HEK293T (cell line): ENCODE measurements at regions not wholly inside any gene's neighbourhood (a gene's known extent, or its start where the extent isn't known, plus 50 kb on each side); places are given as distances from the start of the nearest gene placed in this dataset.

Source experiments
- CTCF ChIA-PET: fragments of 350-600 bp; formaldehyde crosslinking; extraction: SDS; loops from one replicate; lab custom pipeline; 2021; ENCODE audit warnings: antibody characterized with exemption, inconsistent platforms; lab: Yijun Ruan, JAX
- POLR2A ChIA-PET: fragments of 350-600 bp; formaldehyde crosslinking; extraction: SDS; loops from one replicate; lab custom pipeline; 2020; ENCODE audit warnings: antibody characterized with exemption, inconsistent platforms; lab: Yijun Ruan, JAX
- DNase-seq: peaks from one replicate; pipeline ENCODE4 v3.0.0; 2012; ENCODE audit warnings: mixed read lengths; ENCODE audit errors: extremely low spot score
- ARNT ChIP-seq: fragments of 450-650 bp; IDR thresholded peaks from 2 replicates; pipeline ENCODE4 v1.6.1; 2017; ENCODE audit warnings: mild to moderate bottlenecking
- BHLHE40 ChIP-seq: fragments of 450-650 bp; IDR thresholded peaks from 2 replicates; pipeline ENCODE4 v1.6.1; 2016; ENCODE audit warnings: mild to moderate bottlenecking, moderate library complexity, borderline replicate concordance
- CTBP1 ChIP-seq: fragments of 450-650 bp; IDR thresholded peaks from 2 replicates; pipeline ENCODE4 v1.6.1; 2016; ENCODE audit warnings: borderline replicate concordance
- ELF4 ChIP-seq: fragments of 450-650 bp; IDR thresholded peaks from 2 replicates; pipeline ENCODE4 v1.6.1; 2017; ENCODE audit warnings: antibody characterized with exemption
- FOXA1 ChIP-seq: fragments of 450-650 bp; IDR thresholded peaks from 2 replicates; pipeline ENCODE4 v1.6.1; 2016; ENCODE audit warnings: mild to moderate bottlenecking
- FOXK2 ChIP-seq: fragments of 450-650 bp; IDR thresholded peaks from 2 replicates; pipeline ENCODE4 v1.6.1; 2016; ENCODE audit warnings: mild to moderate bottlenecking
- FOXM1 ChIP-seq: fragments of 450-650 bp; IDR thresholded peaks from 2 replicates; pipeline ENCODE4 v1.6.1; 2017; ENCODE audit warnings: mild to moderate bottlenecking, borderline replicate concordance
- HDGF ChIP-seq: fragments of 450-650 bp; IDR thresholded peaks from 2 replicates; pipeline ENCODE4 v1.6.1; 2017; ENCODE audit warnings: antibody characterized with exemption, borderline replicate concordance
- L3MBTL2 ChIP-seq: fragments of 450-650 bp; conservative IDR thresholded peaks from 2 replicates; pipeline ENCODE4 v1.6.1; 2016; ENCODE audit warnings: mild to moderate bottlenecking
- LEF1 ChIP-seq: fragments of 450-650 bp; IDR thresholded peaks from 2 replicates; pipeline ENCODE4 v1.6.1; 2017; ENCODE audit warnings: mild to moderate bottlenecking, borderline replicate concordance
- NFRKB ChIP-seq: fragments of 450-650 bp; IDR thresholded peaks from 2 replicates; pipeline ENCODE4 v1.6.1; 2016; ENCODE audit warnings: mild to moderate bottlenecking, moderate library complexity
- PKNOX1 ChIP-seq: fragments of 450-650 bp; IDR thresholded peaks from 2 replicates; pipeline ENCODE4 v1.6.1; 2016
- SP1 ChIP-seq: fragments of 450-650 bp; IDR thresholded peaks from 2 replicates; pipeline ENCODE4 v1.6.1; 2017
- SUZ12 ChIP-seq: fragments of 450-650 bp; IDR thresholded peaks from 2 replicates; pipeline ENCODE4 v1.6.1; 2016; ENCODE audit warnings: mild to moderate bottlenecking
- TARDBP ChIP-seq: fragments of 450-650 bp; IDR thresholded peaks from 2 replicates; pipeline ENCODE4 v1.6.1; 2016
- ZNF384 ChIP-seq: fragments of 450-650 bp; IDR thresholded peaks from 2 replicates; pipeline ENCODE4 v1.6.1; 2016

- CTCF ChIA-PET, result no interaction called here
- POLR2A ChIA-PET, result no interaction called here
- no peak for DNase-seq
- no peak for TF ChIP-seq FOXA1
- TF ChIP-seq TARDBP, result no peak
- no peak for TF ChIP-seq CTBP1
- TF ChIP-seq ARNT, result no peak
- no peak for TF ChIP-seq LEF1
- no peak for TF ChIP-seq ELF4
- TF ChIP-seq L3MBTL2, result no peak
- TF ChIP-seq NFRKB, result no peak
- TF ChIP-seq SUZ12, result no peak
- TF ChIP-seq FOXM1, result no peak
- TF ChIP-seq HDGF, result no peak
- TF ChIP-seq SP1, result no peak
- no peak for TF ChIP-seq PKNOX1
- TF ChIP-seq BHLHE40, result no peak
- TF ChIP-seq ZNF384, result no peak
- no peak for TF ChIP-seq FOXK2
Measured at GRCh38 chr2:194591192-194591591, 1065.8 kb upstream of the SLC39A10 start.

GRCh38 chr2:194587739-194588270 is 1069.2 kb upstream of the SLC39A10 start:
- CTCF ChIA-PET, result no interaction called here
- DNase-seq, result no peak
- TF ChIP-seq TARDBP, result no peak
- POLR2A ChIA-PET, result no interaction called here

GRCh38 chr2:194567661-194568017 is 1089.4 kb upstream of the SLC39A10 start:
- CTCF ChIA-PET, result no interaction called here

GRCh38 chr2:194566907-194567660 is 1089.9 kb upstream of the SLC39A10 start:
- DNase-seq, result no peak
- TF ChIP-seq PKNOX1 (no peak), CTBP1 (no peak), NFRKB (no peak), SUZ12 (no peak), ARNT (no peak), FOXA1 (no peak), ZNF384 (no peak), HDGF (no peak), SP1 (no peak), L3MBTL2 (no peak), FOXM1 (no peak), LEF1 (no peak), FOXK2 (no peak), BHLHE40 (no peak), ELF4 (no peak), TARDBP (no peak)
- ChIA-PET CTCF (no interaction called here), POLR2A (no interaction called here)

More at GRCh38 chr2:194567661-194568017, 1089.4 kb upstream of the SLC39A10 start:
- POLR2A ChIA-PET, result no interaction called here
- TF ChIP-seq TARDBP, result no peak
- TF ChIP-seq FOXK2, result no peak
- no peak for TF ChIP-seq FOXM1
- TF ChIP-seq FOXA1, result no peak
- TF ChIP-seq ZNF384, result no peak
- TF ChIP-seq BHLHE40, result no peak
- TF ChIP-seq L3MBTL2, result no peak
- TF ChIP-seq PKNOX1, result no peak
- no peak for TF ChIP-seq HDGF
- TF ChIP-seq LEF1, result no peak
- no peak for TF ChIP-seq ELF4
- DNase-seq, result no peak

- POLR2A ChIA-PET, result no interaction called here
- no peak for DNase-seq
- TF ChIP-seq TARDBP, result no peak
- no peak for TF ChIP-seq BHLHE40
- CTCF ChIA-PET, result no interaction called here
Measured at GRCh38 chr2:194564422-194564821, 1092.6 kb upstream of the SLC39A10 start.

- TF ChIP-seq CTBP1 (no peak), PKNOX1 (no peak), ARNT (no peak), NFRKB (no peak), L3MBTL2 (no peak), BHLHE40 (no peak), ELF4 (no peak), FOXA1 (no peak), ZNF384 (no peak), FOXM1 (no peak), LEF1 (no peak), SP1 (no peak), TARDBP (no peak), SUZ12 (no peak), FOXK2 (no peak)
- CTCF ChIA-PET, result no interaction called here
- POLR2A ChIA-PET, result no interaction called here
- no peak for DNase-seq
Measured at GRCh38 chr2:194562329-194562728, 1094.7 kb upstream of the SLC39A10 start.
